ENCODE measurements at regions not wholly inside any gene's neighbourhood (a gene's known extent, or its start where the extent isn't known, plus 50 kb on each side); places are given as distances from the start of the nearest gene placed in this dataset.

GRCh38 chr5:61748651-61749050 is 416.6 kb downstream of the ZSWIM6 start:
- TF ChIP-seq FOXA1 (IDR thresholded peaks at IDR 0.05) = no peak
- TF ChIP-seq CTCF (IDR thresholded peaks at IDR 0.05; ENCODE audit: low read depth, low read length, missing input control) = no peak
- TF ChIP-seq SP1 (IDR thresholded peaks at IDR 0.05) = no peak
- no peak for TF ChIP-seq REST (IDR thresholded peaks at IDR 0.05)
- no peak for TF ChIP-seq RAD21 (IDR thresholded peaks at IDR 0.05)
- TF ChIP-seq JUND (IDR thresholded peaks at IDR 0.05) = no peak
- no peak for TF ChIP-seq MAX (IDR thresholded peaks at IDR 0.05)
- no peak for TF ChIP-seq ZBTB33 (IDR thresholded peaks at IDR 0.05)
- no peak for TF ChIP-seq EGR1 (IDR thresholded peaks at IDR 0.05; ENCODE audit: low read depth in 2 of 2)
- no peak for TF ChIP-seq ATF3 (IDR thresholded peaks at IDR 0.05)
